Globus pallidus (tissue), 1 donor: ENCODE measurements at regions not wholly inside any gene's neighbourhood (a gene's known extent, or its start where the extent isn't known, plus 50 kb on each side); places are given as distances from the start of the nearest gene placed in this dataset.
"Not testable (repeated sequence)": the region's sequence is repeated elsewhere in the genome, so short reads cannot be mapped to it uniquely, and the experiment has no call there.

Experiments
- DNase-seq: peaks from one replicate; pipeline ENCODE4 v3.0.0-alpha.2; 2015; ENCODE audit warnings: low spot score

DNA sequence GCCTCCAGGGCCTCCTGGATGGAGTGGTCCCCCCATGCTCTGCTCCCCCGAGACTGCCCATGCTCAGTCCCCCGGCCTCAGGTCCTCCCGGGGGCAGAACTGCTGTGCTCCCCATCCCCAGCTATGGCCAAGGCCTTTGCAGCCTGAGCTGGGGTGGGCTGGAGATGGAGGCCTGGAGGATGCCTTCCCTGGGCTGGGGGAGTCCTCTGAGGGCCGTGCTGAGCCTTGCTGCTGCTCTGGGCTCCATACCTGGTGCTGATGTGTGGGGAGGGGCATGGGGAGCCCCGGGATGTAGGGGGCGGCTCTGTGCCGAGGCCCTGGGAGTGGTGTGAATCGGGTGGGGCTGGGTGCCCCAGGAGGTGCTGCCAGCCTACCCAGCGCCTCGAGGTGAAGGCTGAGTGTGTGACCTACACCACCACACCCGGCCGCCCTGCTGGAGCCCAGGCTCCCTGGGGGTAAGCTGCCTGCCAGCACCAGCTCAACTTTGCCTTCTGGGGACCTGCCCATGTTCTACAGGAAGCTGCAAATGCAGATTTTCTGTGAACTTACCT lies 109.5 kb downstream of the UNCX start:
- no peak for DNase-seq

- DNase-seq = no peak
Measured at GRCh38 chr7:1343551-1343950, 110.9 kb downstream of the UNCX start.

DNA sequence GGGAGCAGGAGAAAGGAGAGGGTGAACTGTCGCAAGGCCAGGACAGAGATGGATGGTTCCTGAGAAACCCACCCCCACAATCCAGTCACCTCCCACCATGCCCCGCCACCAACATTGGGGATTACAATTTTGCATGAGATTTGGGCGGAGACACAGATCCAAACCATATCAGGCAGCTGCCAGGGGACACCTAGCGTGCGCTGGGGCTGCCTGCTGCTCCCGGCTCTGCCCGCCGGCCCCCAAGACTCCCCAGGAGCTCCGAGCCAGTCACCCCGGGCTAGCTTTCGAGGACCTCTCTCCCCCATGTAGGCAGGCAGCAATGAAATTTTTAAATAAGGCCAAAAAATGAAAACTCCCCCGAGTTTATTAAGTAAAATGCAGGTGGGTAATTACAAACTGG lies 111.7 kb downstream of the UNCX start:
- no peak for DNase-seq

DNA sequence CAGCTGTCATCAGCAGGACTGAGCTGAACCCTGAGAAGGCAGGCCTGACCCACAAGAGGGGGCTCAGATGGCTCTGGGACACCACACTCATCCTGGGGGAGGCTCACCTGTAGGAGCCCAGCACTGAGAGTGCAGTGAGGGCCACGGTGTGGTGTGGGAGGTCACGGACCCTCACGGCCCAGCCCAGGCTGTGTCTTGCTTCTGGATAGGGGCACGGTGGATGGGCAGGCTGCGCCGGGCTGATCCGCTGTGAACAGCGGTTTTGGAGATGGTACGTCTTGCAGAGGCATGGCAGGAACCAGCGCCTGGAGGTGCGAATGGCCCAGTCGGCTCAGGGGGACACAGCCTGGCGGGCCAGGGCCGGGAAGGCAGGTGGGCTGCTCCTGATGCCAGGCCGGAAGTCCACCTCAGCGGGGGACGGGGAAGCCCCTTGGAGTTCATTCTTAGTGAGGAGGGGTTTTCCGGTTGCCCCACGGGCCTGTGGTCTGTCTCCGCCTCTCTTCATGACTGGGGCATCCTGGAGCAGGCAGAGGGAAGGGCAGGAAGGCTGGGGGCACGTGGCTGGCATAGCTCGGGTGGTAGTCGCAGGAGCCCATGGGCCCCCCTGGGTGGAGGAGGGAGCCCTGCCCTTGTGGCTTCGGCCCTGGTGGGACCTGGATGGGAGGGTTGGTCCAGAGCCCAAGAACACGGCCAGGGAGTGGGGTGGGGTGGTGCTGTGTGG lies 112.5 kb downstream of the UNCX start:
- no peak for DNase-seq

DNA sequence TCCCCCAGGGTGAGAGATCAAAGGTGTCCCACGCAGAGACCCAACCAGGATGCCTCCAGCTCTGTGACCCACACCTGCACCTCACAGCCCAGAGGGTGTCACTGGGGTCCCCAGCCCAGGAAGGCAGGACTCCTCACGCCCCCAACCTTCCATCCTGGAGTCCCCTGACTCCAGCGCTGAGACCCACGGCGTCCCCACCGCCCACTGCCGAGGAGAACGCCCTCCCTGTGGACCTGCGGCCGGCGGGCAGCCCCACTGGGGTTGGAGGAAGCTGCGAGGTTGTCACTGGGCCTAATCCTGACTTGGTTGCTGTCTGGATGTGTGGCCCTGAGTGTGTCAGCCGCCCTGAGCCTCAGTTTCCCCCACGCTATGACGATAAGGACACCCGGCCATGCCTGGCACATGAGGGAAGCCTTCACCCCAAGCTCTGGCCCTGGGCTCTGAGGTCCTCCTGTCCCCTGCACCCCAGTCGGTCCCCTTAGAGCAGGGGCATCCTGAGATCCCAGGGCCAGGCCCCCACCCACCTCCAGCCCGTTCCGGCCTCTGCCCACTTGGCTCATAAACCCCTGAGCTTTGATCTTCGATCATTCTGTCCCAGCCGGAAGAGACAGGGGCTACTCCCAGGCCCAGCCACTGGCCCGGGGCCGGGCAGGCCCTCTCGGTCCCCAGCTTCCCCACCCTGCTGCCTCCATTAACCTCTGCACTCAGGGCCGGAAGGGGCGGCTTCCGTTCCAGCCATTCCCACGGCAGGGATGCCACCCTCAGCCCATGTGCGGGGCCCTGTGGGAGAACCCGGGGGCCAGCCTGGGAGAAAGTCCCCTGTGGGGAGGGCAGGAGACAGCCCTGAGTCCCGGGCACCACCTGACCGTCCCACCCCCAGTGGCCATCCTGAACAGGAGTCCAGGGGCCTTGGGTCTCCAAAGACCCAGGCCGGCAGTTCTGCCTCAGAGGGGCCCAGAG lies 113.2 kb downstream of the MICALL2 start:
- no peak for DNase-seq

DNA sequence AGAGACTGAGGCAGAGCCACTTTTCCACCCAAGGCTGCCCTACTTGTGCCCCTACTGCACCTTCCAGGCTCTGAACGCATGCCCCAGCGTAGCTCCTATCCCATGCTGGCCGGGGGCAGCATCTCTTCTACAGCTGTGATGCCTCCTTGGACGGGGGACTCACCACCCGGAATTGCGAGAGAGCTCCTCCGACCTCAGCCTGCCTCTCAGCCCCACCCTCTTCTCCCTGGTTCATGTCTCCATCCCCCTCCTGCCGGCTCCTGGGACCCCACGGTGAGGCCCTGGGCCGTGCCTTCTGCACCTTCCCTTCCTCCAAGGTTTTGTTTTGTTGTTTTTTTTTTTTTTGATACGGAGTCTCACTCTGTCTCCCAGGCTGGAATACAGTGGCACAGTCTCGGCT lies 112.4 kb downstream of the MICALL2 start:
- DNase-seq = no peak

DNA sequence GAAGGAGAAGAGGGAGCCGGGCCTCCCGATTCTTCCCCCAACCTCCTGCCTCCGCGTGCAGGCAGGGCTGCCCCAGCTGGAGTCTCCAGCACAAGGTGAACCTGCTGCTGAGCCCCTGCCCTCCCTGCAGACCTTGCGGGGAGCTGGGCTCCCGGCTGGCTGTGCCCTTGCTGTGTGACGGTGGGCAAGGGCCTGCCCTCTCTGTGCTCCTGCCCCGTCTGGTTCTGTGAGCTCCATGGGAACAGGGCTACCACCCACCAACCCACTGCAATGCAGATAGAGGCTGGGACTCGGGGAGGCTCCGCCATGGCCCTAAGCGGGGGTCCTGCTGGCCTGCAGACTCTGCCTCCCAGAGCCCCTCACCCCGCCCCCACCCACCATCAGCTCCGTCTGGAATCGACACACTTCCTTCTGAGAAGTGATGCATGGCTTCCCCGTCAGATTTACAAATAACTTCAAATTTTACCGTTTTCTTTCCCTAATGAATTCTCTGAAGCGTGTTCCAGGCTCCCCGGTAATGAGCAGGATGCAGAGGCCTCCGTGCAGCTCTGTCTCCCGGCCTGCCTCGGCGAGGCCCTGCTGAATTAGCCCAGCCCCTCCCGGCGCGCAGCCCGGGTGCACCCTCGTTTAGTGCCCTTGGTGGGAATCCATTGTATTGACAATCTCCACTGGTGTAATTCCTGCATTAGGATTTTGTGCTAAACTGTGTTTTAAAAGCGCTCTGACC lies 111.0 kb downstream of the MICALL2 start:
- DNase-seq = no peak

- no peak for DNase-seq
Measured at GRCh38 chr7:1348823-1349335, 110.4 kb downstream of the MICALL2 start.

- no peak for DNase-seq
Measured at GRCh38 chr7:1349351-1349761, 109.9 kb downstream of the MICALL2 start.

- no peak for DNase-seq
Measured at GRCh38 chr7:1351881-1352625, 107.2 kb downstream of the MICALL2 start.

DNA sequence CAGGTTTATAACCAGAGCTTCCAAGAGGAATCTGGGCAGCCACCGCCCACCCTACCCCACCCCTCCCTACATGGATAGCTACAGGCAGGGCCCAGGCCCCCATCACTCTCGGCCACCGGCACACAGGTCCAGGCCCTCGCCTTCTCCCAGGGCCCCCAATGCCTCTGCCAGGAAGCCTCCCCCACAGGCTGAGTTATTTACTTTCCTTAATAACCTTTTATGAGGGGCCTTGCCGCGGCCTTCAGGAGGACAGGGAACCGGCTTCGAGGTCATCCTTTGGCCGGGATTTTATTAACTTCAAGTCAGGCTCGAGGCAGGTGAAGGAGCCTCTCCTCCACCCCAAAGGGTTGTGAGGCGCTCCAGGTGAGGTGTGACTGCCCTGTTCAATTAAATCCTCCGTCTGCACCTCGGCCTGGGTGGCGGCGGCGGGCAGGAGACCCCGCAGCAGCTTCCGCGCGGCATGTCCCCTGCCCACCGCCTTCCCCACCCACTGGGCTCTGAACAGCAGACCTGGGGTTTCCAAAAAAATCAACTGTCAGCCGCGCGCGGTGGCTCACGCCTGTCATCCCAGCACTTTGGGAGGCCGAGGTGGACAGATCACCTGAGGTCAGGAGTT lies 106.5 kb downstream of the MICALL2 start:
- no peak for DNase-seq

GRCh38 chr7:1354661-1355567 lies 104.4 kb downstream of the MICALL2 start:
- no peak for DNase-seq

- DNase-seq = no peak
Measured at GRCh38 chr7:1355568-1356340, 103.5 kb downstream of the MICALL2 start.

DNA sequence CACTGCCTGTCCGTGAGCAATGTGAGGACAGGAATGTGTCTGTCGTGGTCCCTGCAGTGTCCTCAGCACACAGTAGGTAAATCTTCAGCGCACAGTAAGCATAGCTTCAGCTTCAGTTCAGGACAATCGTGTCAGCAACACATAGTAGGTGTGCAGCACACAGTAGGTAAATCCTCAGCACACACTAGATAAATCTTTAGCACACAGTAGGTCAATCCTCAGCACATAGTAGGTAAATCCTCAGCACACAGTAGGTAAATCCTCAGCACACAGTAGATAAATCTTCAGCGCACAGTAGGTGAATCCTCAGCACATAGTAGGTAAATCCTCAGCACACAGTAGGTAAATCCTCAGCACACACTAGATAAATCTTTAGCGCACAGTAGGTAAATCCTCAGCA lies 102.4 kb downstream of the MICALL2 start:
- DNase-seq = not testable (repeated sequence)

GRCh38 chr7:1357260-1357600 lies 102.0 kb downstream of the MICALL2 start:
- not testable (repeated sequence) for DNase-seq

DNA sequence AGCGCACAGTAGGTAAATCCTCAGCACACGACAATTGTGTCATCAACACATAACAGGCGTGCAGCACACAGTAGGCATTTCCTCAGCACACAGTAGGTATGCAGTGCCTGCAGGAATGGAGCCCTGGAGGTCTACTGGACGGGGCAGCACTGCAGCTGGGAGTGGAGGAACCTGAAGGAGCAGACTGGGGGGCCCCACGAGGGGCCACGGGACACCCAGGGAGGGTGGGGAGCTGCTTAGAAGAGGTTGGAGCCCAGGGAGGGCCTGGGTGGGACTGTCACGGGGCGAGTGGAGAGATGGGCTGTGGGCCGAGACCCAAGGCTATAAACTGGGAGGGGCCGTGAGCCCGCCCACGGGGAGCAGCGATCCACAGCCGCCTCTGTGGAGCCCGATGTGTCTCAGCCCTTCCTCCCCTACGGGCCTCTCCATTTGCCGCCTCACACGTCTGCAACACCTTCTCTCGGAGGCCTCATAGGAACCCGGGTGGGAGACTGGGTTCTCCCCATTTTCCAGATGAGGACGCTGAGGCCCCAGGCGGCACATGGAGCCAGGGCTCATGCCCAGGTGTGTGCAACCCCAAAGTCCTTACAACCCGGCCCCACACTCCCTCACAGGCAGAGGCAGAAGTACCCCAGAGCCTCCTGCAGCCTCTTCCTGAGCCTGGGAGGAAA lies 101.5 kb downstream of the MICALL2 start:
- DNase-seq = no peak

DNA sequence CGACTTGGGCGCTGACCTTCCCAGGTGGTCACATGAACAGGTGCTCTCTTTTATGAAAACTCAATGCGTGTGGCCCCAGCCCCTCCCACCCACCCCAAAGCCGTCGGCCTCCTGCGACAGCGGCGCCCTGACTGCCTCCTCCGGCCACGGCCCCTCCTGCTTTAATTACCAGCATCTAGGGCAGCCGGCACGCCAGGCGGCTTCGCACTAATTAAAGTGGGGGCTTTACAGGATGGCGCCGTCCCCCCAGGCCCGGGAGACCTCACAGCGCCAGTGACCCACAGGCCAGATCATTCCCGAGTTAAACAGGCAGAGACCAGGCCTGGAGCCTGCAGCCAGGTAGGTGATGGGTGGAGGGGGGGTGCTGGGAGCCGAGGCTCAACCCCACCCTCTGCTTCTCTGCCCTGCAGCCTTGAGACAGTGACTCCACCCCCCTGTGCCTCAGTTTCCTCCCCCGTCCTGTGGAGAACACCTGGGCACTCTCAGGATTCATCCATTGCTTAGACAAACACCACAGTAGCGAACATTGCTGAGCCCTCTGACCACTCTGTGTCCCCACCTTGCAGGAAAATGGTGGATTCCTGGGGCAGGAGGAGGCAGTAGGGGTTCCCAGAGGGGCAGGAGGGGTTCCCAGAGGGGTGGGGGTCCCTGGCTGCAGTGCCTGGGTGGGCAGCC lies 100.8 kb downstream of the MICALL2 start:
- DNase-seq = no peak

GRCh38 chr7:1359051-1359400 lies 100.2 kb downstream of the MICALL2 start:
- DNase-seq = no peak
